ENCODE measurements at regions not wholly inside any gene's neighbourhood (a gene's known extent, or its start where the extent isn't known, plus 50 kb on each side); places are given as distances from the start of the nearest gene placed in this dataset.

GRCh38 chr2:136422512-136422911 is 304.6 kb upstream of the CXCR4 start:
- peaks cover 0 to 6% of the 10 kb centered on the region in 2 donors for H3K4me1 ChIP-seq (ENCODE audit: control insufficient read depth in 1 of 2, insufficient read depth in 2 of 2, low read length in 2 of 2)
- no peak overlapping the region for H3K9ac ChIP-seq (ENCODE audit: low read depth in 1 of 2, low read length in 2 of 2)
- H3K4me3 ChIP-seq (ENCODE audit: low read depth in 1 of 2, low read length in 2 of 2) = no peak overlapping the region
- no peaks in the 10 kb centered on the region for H3K9me3 ChIP-seq (ENCODE audit: control insufficient read depth in 1 of 2, low read length in 2 of 2)
- peaks cover 9 to 10% of the 10 kb centered on the region in 2 donors for H3K27me3 ChIP-seq (ENCODE audit: control insufficient read depth in 1 of 2, insufficient read depth in 2 of 2, low read length in 2 of 2)
- no peaks in the 10 kb centered on the region for H3K36me3 ChIP-seq (ENCODE audit: control insufficient read depth in 1 of 2, insufficient read depth in 2 of 2, low read length in 2 of 2)
- no peak overlapping the region for H3K27ac ChIP-seq (ENCODE audit: low read depth, low read length)

- Histone ChIP-seq H3K27me3 (ENCODE audit: control insufficient read depth in 1 of 2, insufficient read depth in 2 of 2, low read length in 2 of 2) (peaks cover 7 to 9% of the 10 kb centered on the region in 2 donors), H3K9me3 (ENCODE audit: control insufficient read depth in 1 of 2, low read length in 2 of 2) (no peaks in the 10 kb centered on the region), H3K4me3 (ENCODE audit: low read depth in 1 of 2, low read length in 2 of 2) (no peak overlapping the region), H3K27ac (ENCODE audit: low read depth, low read length) (no peak overlapping the region), H3K4me1 (ENCODE audit: control insufficient read depth in 1 of 2, insufficient read depth in 2 of 2, low read length in 2 of 2) (peaks cover 0 to 6% of the 10 kb centered on the region in 2 donors), H3K36me3 (ENCODE audit: control insufficient read depth in 1 of 2, insufficient read depth in 2 of 2, low read length in 2 of 2) (no peaks in the 10 kb centered on the region), H3K9ac (ENCODE audit: low read depth in 1 of 2, low read length in 2 of 2) (no peak overlapping the region)
Observed at GRCh38 chr2:136420346-136420745, 302.4 kb upstream of the CXCR4 start.

- no peaks in the 10 kb centered on the region for H3K4me1 ChIP-seq (ENCODE audit: control insufficient read depth in 1 of 2, insufficient read depth in 2 of 2, low read length in 2 of 2)
- no peak overlapping the region for H3K9ac ChIP-seq (ENCODE audit: low read depth in 1 of 2, low read length in 2 of 2)
- no peaks in the 10 kb centered on the region for H3K9me3 ChIP-seq (ENCODE audit: control insufficient read depth in 1 of 2, low read length in 2 of 2)
- H3K36me3 ChIP-seq (ENCODE audit: control insufficient read depth in 1 of 2, insufficient read depth in 2 of 2, low read length in 2 of 2) = no peaks in the 10 kb centered on the region
- no peak overlapping the region for H3K4me3 ChIP-seq (ENCODE audit: low read depth in 1 of 2, low read length in 2 of 2)
- no peak overlapping the region for H3K27ac ChIP-seq (ENCODE audit: low read depth, low read length)
- H3K27me3 ChIP-seq (ENCODE audit: control insufficient read depth in 1 of 2, insufficient read depth in 2 of 2, low read length in 2 of 2) = peaks cover 0 to 3% of the 10 kb centered on the region in 2 donors
Observed at GRCh38 chr2:136411946-136412345, 294.0 kb upstream of the CXCR4 start.

- no peak overlapping the region for H3K9ac ChIP-seq (ENCODE audit: low read depth in 1 of 2, low read length in 2 of 2)
- no peak overlapping the region for H3K4me3 ChIP-seq (ENCODE audit: low read depth in 1 of 2, low read length in 2 of 2)
- no peaks in the 10 kb centered on the region for H3K4me1 ChIP-seq (ENCODE audit: control insufficient read depth in 1 of 2, insufficient read depth in 2 of 2, low read length in 2 of 2)
- H3K36me3 ChIP-seq (ENCODE audit: control insufficient read depth in 1 of 2, insufficient read depth in 2 of 2, low read length in 2 of 2) = no peaks in the 10 kb centered on the region
- H3K27ac ChIP-seq (ENCODE audit: low read depth, low read length) = no peak overlapping the region
- H3K9me3 ChIP-seq (ENCODE audit: control insufficient read depth in 1 of 2, low read length in 2 of 2) = no peaks in the 10 kb centered on the region
- H3K27me3 ChIP-seq (ENCODE audit: control insufficient read depth in 1 of 2, insufficient read depth in 2 of 2, low read length in 2 of 2) = peaks cover 3 to 10% of the 10 kb centered on the region in 2 donors
Observed at GRCh38 chr2:136410673-136411072, 292.7 kb upstream of the CXCR4 start.

- H3K36me3 ChIP-seq (ENCODE audit: control insufficient read depth in 1 of 2, insufficient read depth in 2 of 2, low read length in 2 of 2) = no peaks in the 10 kb centered on the region
- H3K4me3 ChIP-seq (ENCODE audit: low read depth in 1 of 2, low read length in 2 of 2) = no peak overlapping the region
- H3K27ac ChIP-seq (ENCODE audit: low read depth, low read length) = no peak overlapping the region
- H3K27me3 ChIP-seq (ENCODE audit: control insufficient read depth in 1 of 2, insufficient read depth in 2 of 2, low read length in 2 of 2) = peaks cover 3 to 10% of the 10 kb centered on the region in 2 donors
- H3K9ac ChIP-seq (ENCODE audit: low read depth in 1 of 2, low read length in 2 of 2) = no peak overlapping the region
- H3K4me1 ChIP-seq (ENCODE audit: control insufficient read depth in 1 of 2, insufficient read depth in 2 of 2, low read length in 2 of 2) = no peaks in the 10 kb centered on the region
- no peaks in the 10 kb centered on the region for H3K9me3 ChIP-seq (ENCODE audit: control insufficient read depth in 1 of 2, low read length in 2 of 2)
Observed at GRCh38 chr2:136408795-136409194, 290.8 kb upstream of the CXCR4 start.

GRCh38 chr2:136407952-136408318 is 290.0 kb upstream of the CXCR4 start:
- no peak overlapping the region for H3K4me3 ChIP-seq (ENCODE audit: low read depth in 1 of 2, low read length in 2 of 2)
- no peaks in the 10 kb centered on the region for H3K4me1 ChIP-seq (ENCODE audit: control insufficient read depth in 1 of 2, insufficient read depth in 2 of 2, low read length in 2 of 2)
- peaks cover 3 to 15% of the 10 kb centered on the region in 2 donors for H3K27me3 ChIP-seq (ENCODE audit: control insufficient read depth in 1 of 2, insufficient read depth in 2 of 2, low read length in 2 of 2)
- H3K9ac ChIP-seq (ENCODE audit: low read depth in 1 of 2, low read length in 2 of 2) = no peak overlapping the region
- no peaks in the 10 kb centered on the region for H3K9me3 ChIP-seq (ENCODE audit: control insufficient read depth in 1 of 2, low read length in 2 of 2)
- no peaks in the 10 kb centered on the region for H3K36me3 ChIP-seq (ENCODE audit: control insufficient read depth in 1 of 2, insufficient read depth in 2 of 2, low read length in 2 of 2)
- no peak overlapping the region for H3K27ac ChIP-seq (ENCODE audit: low read depth, low read length)

- no peak overlapping the region for H3K4me3 ChIP-seq (ENCODE audit: low read depth in 1 of 2, low read length in 2 of 2)
- H3K9ac ChIP-seq (ENCODE audit: low read depth in 1 of 2, low read length in 2 of 2) = no peak overlapping the region
- no peaks in the 10 kb centered on the region for H3K9me3 ChIP-seq (ENCODE audit: control insufficient read depth in 1 of 2, low read length in 2 of 2)
- peaks cover 3 to 15% of the 10 kb centered on the region in 2 donors for H3K27me3 ChIP-seq (ENCODE audit: control insufficient read depth in 1 of 2, insufficient read depth in 2 of 2, low read length in 2 of 2)
- no peaks in the 10 kb centered on the region for H3K36me3 ChIP-seq (ENCODE audit: control insufficient read depth in 1 of 2, insufficient read depth in 2 of 2, low read length in 2 of 2)
- no peaks in the 10 kb centered on the region for H3K4me1 ChIP-seq (ENCODE audit: control insufficient read depth in 1 of 2, insufficient read depth in 2 of 2, low read length in 2 of 2)
- H3K27ac ChIP-seq (ENCODE audit: low read depth, low read length) = no peak overlapping the region
Observed at GRCh38 chr2:136407117-136407951, 289.4 kb upstream of the CXCR4 start.

- Histone ChIP-seq H3K9ac (ENCODE audit: low read depth in 1 of 2, low read length in 2 of 2) (no peak overlapping the region), H3K4me1 (ENCODE audit: control insufficient read depth in 1 of 2, insufficient read depth in 2 of 2, low read length in 2 of 2) (no peaks in the 10 kb centered on the region), H3K4me3 (ENCODE audit: low read depth in 1 of 2, low read length in 2 of 2) (no peak overlapping the region), H3K27ac (ENCODE audit: low read depth, low read length) (no peak overlapping the region), H3K9me3 (ENCODE audit: control insufficient read depth in 1 of 2, low read length in 2 of 2) (no peaks in the 10 kb centered on the region), H3K27me3 (ENCODE audit: control insufficient read depth in 1 of 2, insufficient read depth in 2 of 2, low read length in 2 of 2) (peaks cover 3 to 15% of the 10 kb centered on the region in 2 donors), H3K36me3 (ENCODE audit: control insufficient read depth in 1 of 2, insufficient read depth in 2 of 2, low read length in 2 of 2) (no peaks in the 10 kb centered on the region)
Observed at GRCh38 chr2:136404925-136405324, 287.0 kb upstream of the CXCR4 start.

GRCh38 chr2:136404176-136404575 is 286.2 kb upstream of the CXCR4 start:
- peaks cover 3 to 15% of the 10 kb centered on the region in 2 donors for H3K27me3 ChIP-seq (ENCODE audit: control insufficient read depth in 1 of 2, insufficient read depth in 2 of 2, low read length in 2 of 2)
- H3K4me3 ChIP-seq (ENCODE audit: low read depth in 1 of 2, low read length in 2 of 2) = no peak overlapping the region
- no peak overlapping the region for H3K27ac ChIP-seq (ENCODE audit: low read depth, low read length)
- no peaks in the 10 kb centered on the region for H3K9me3 ChIP-seq (ENCODE audit: control insufficient read depth in 1 of 2, low read length in 2 of 2)
- no peaks in the 10 kb centered on the region for H3K4me1 ChIP-seq (ENCODE audit: control insufficient read depth in 1 of 2, insufficient read depth in 2 of 2, low read length in 2 of 2)
- no peaks in the 10 kb centered on the region for H3K36me3 ChIP-seq (ENCODE audit: control insufficient read depth in 1 of 2, insufficient read depth in 2 of 2, low read length in 2 of 2)
- no peak overlapping the region for H3K9ac ChIP-seq (ENCODE audit: low read depth in 1 of 2, low read length in 2 of 2)

- Histone ChIP-seq H3K4me3 (ENCODE audit: low read depth in 1 of 2, low read length in 2 of 2) (no peak overlapping the region), H3K9me3 (ENCODE audit: control insufficient read depth in 1 of 2, low read length in 2 of 2) (no peaks in the 10 kb centered on the region), H3K36me3 (ENCODE audit: control insufficient read depth in 1 of 2, insufficient read depth in 2 of 2, low read length in 2 of 2) (no peaks in the 10 kb centered on the region), H3K27ac (ENCODE audit: low read depth, low read length) (no peak overlapping the region), H3K4me1 (ENCODE audit: control insufficient read depth in 1 of 2, insufficient read depth in 2 of 2, low read length in 2 of 2) (no peaks in the 10 kb centered on the region), H3K27me3 (ENCODE audit: control insufficient read depth in 1 of 2, insufficient read depth in 2 of 2, low read length in 2 of 2) (peaks cover 3 to 15% of the 10 kb centered on the region in 2 donors), H3K9ac (ENCODE audit: low read depth in 1 of 2, low read length in 2 of 2) (no peak overlapping the region)
Observed at GRCh38 chr2:136402281-136402680, 284.3 kb upstream of the CXCR4 start.
